Dendritic cell treated with granulocyte-macrophage colony-stimulating factor and Interleukin-4, amounts not matched to agents 40 ng/mL and 50 ng/mL, for 4 days (primary cell): ENCODE measurements at regions not wholly inside any gene's neighbourhood (a gene's known extent, or its start where the extent isn't known, plus 50 kb on each side); places are given as distances from the start of the nearest gene placed in this dataset.

ENCODE experiments used
- H3K27ac Mint-ChIP-seq: one replicate; pipeline ENCODE4 v1.8.0; 2022; ENCODE audit warnings: mild to moderate bottlenecking, mixed read lengths
- H3K27me3 Mint-ChIP-seq: one replicate; pipeline ENCODE4 v1.8.0; 2022; ENCODE audit warnings: mild to moderate bottlenecking, mixed read lengths
- H3K36me3 Mint-ChIP-seq: one replicate; pipeline ENCODE4 v1.8.0; 2022; ENCODE audit warnings: low read depth, mixed read lengths
- H3K4me1 Mint-ChIP-seq: one replicate; pipeline ENCODE4 v1.8.0; 2022; ENCODE audit warnings: low read depth, mixed read lengths
- H3K4me3 Mint-ChIP-seq: one replicate; pipeline ENCODE4 v1.8.0; 2022; ENCODE audit warnings: mild to moderate bottlenecking, moderate library complexity, mixed read lengths
- H3K9me3 Mint-ChIP-seq: one replicate; pipeline ENCODE4 v1.8.0; 2022; ENCODE audit warnings: mixed read lengths
- intact Hi-C: fragments of 100-400 bp; cut with micrococcal nuclease; formaldehyde crosslinking; loops from one replicate; pipeline ENCODE4 v1.15.0; 2022

- H3K27me3 Mint-ChIP-seq: peaks cover 12% of the 10 kb centered on the region
- no peaks in the 10 kb centered on the region for H3K9me3 Mint-ChIP-seq
- intact Hi-C loops: no loop called here
- H3K27ac Mint-ChIP-seq: peak overlapping the region; percentile 68
- peaks cover 33% of the 10 kb centered on the region for H3K4me1 Mint-ChIP-seq
- no peaks in the 10 kb centered on the region for H3K36me3 Mint-ChIP-seq
- no peak overlapping the region for H3K4me3 Mint-ChIP-seq
Measured at GRCh38 chr9:91100878-91101450, 260.8 kb downstream of the AUH start.

GRCh38 chr9:91101611-91102168 lies 260.0 kb downstream of the AUH start:
- intact Hi-C loops: no loop called here
- Mint-ChIP-seq H3K27ac (peak overlapping the region; percentile 1), H3K27me3 (peaks cover 12% of the 10 kb centered on the region), H3K36me3 (no peaks in the 10 kb centered on the region), H3K4me3 (no peak overlapping the region), H3K4me1 (peaks cover 33% of the 10 kb centered on the region), H3K9me3 (no peaks in the 10 kb centered on the region)

DNA sequence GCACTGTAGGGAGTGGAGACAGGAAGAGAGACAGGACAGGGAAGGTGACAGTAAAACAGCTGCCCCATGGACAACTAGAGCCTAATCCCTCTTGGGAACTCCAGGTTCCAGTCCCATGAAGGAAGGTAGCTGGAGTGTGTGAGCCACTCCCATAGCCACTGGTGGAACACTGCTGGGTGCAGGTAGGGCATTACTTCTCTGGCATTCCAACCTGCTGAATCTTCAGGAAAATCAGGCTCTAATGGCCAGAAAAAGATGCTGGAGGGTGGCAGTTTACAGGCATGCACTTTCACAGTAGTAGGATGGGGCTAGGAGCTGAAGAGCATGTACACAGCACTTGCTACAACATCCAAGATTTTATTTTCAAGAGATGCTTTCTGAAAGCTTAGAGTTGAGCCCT lies 259.4 kb downstream of the AUH start:
- H3K4me1 Mint-ChIP-seq: peaks cover 33% of the 10 kb centered on the region
- no peaks in the 10 kb centered on the region for H3K9me3 Mint-ChIP-seq
- no peak overlapping the region for H3K4me3 Mint-ChIP-seq
- H3K27me3 Mint-ChIP-seq: peaks cover 12% of the 10 kb centered on the region
- no peaks in the 10 kb centered on the region for H3K36me3 Mint-ChIP-seq
- intact Hi-C loops: no loop called here
- peak overlapping the region; percentile 1 for H3K27ac Mint-ChIP-seq

DNA sequence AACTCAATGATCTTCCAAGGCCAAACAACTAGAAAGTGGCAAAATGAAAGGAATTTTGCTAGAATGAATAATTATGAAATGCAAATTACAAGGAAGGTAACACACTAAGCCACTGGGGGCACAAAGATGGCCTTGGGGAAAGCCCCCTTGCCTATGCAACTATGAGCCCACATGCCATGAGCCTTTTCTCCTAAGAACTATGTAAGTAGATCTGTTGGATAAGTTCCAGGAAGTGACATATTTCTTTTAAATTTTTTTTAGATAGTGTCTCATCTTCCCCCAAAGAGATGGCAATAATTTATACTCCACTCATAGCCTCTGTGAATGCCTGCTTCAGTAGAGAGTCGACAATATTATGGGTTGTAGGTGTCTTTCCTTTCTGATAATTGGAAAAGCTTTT lies 257.8 kb downstream of the AUH start:
- Mint-ChIP-seq H3K4me3 (no peak overlapping the region), H3K27me3 (peaks cover 12% of the 10 kb centered on the region), H3K4me1 (peaks cover 33% of the 10 kb centered on the region), H3K36me3 (no peaks in the 10 kb centered on the region), H3K9me3 (no peaks in the 10 kb centered on the region), H3K27ac (no peak overlapping the region)
- intact Hi-C loops: no loop called here

DNA sequence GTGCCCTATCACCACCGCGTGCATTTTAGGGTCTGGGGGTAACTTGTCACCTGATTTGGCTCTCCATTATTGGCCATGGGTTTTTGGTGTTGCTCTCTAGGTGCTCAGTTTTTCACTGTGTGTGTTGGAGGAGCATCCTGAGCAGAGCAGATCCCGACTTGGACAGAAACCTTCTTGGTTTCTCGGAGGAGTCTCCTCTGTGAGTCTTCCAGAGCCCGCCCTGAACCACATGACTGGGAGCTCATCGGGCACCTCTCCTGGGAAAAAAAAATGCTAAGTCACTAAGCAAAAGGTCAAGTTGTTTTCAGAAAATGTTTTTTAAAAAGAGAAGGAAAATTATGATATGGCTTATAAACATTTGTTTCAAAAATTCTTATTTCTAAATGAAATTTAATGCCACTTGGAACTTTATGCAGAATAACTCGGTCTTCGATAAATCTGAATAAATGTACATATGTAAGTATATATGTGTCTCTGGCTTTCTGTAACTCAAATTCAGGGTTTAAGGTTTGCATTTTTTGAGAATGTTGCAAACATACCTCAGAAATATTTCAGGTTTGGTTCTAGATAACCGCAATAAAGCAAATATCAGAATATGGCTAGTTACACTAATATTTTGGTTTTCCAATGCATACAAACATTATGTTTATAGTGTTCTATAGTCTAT lies 255.2 kb downstream of the AUH start:
- intact Hi-C loops: no loop called here
- peaks cover 9% of the 10 kb centered on the region for H3K4me1 Mint-ChIP-seq
- H3K36me3 Mint-ChIP-seq: no peaks in the 10 kb centered on the region
- peak overlapping the region; percentile 30 for H3K27ac Mint-ChIP-seq
- H3K27me3 Mint-ChIP-seq: peaks cover 3% of the 10 kb centered on the region
- peaks cover 19% of the 10 kb centered on the region for H3K9me3 Mint-ChIP-seq
- H3K4me3 Mint-ChIP-seq: no peak overlapping the region

DNA sequence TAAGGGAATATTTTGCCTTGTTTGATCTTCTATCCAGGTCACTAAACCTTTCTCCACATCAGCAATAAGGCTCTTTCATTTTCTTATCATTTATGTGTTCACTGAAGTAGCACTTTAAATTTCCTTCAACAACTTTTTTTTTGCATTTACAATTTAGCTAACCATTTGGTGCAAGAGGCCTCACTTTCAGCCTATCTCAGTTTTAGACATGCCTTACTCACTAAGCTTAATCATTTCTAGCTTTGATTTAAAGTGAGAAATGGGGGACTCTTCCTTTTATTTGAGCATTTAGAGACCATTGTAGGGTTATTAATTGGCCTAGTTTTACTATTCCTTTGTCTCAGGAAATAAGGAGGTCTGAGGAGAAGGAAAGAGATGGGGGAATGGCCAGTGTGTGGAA lies 250.5 kb downstream of the AUH start:
- intact Hi-C loops: no loop called here
- no peak overlapping the region for H3K27ac Mint-ChIP-seq

GRCh38 chr9:91111876-91112275 lies 249.8 kb downstream of the AUH start:
- peaks cover 5% of the 10 kb centered on the region for H3K27me3 Mint-ChIP-seq
- peaks cover 20% of the 10 kb centered on the region for H3K9me3 Mint-ChIP-seq
- no peaks in the 10 kb centered on the region for H3K36me3 Mint-ChIP-seq
- no peak overlapping the region for H3K27ac Mint-ChIP-seq
- H3K4me1 Mint-ChIP-seq: peaks cover 10% of the 10 kb centered on the region
- no peak overlapping the region for H3K4me3 Mint-ChIP-seq
- intact Hi-C loops: no loop called here

More for the DNA sequence above, 250.5 kb downstream of the AUH start:
- H3K4me3 Mint-ChIP-seq: no peak overlapping the region
- no peaks in the 10 kb centered on the region for H3K36me3 Mint-ChIP-seq
- H3K27me3 Mint-ChIP-seq: no peaks in the 10 kb centered on the region
- H3K4me1 Mint-ChIP-seq: peaks cover 5% of the 10 kb centered on the region
- H3K9me3 Mint-ChIP-seq: peaks cover 20% of the 10 kb centered on the region

DNA sequence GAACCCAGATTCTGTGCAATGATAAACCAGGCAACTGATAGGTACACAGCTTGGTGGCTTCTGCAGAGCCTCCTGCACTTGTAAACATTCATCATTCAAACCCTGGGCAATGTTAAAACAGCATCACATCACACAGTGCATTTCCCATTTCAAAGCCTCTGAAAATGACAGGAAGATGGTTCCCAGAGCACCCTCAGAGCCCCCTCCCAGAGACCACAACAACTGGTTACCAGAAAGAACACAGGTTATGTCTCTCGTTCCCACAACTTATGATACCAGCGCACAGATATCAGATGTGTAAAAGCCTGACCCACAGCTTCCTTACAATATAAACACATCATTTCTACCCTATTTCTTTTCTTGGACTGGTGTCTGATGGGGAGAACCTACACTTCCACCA lies 248.7 kb downstream of the AUH start:
- intact Hi-C loops: no loop called here
- Mint-ChIP-seq H3K27me3 (peaks cover 14% of the 10 kb centered on the region), H3K4me3 (no peak overlapping the region), H3K27ac (no peak overlapping the region), H3K36me3 (peaks cover 6% of the 10 kb centered on the region), H3K9me3 (peaks cover 20% of the 10 kb centered on the region), H3K4me1 (peaks cover 18% of the 10 kb centered on the region)

- Mint-ChIP-seq H3K27ac (no peak overlapping the region), H3K4me3 (no peak overlapping the region), H3K36me3 (peaks cover 8% of the 10 kb centered on the region), H3K27me3 (peaks cover 17% of the 10 kb centered on the region), H3K9me3 (peaks cover 20% of the 10 kb centered on the region), H3K4me1 (peaks cover 32% of the 10 kb centered on the region)
- intact Hi-C loops: no loop called here
Measured at GRCh38 chr9:91114450-91114849, 247.3 kb downstream of the AUH start.

GRCh38 chr9:91116211-91116610 lies 245.5 kb downstream of the AUH start:
- H3K36me3 Mint-ChIP-seq: peaks cover 8% of the 10 kb centered on the region
- peak overlapping the region; percentile 15 for H3K27ac Mint-ChIP-seq
- peaks cover 4% of the 10 kb centered on the region for H3K9me3 Mint-ChIP-seq
- peaks cover 17% of the 10 kb centered on the region for H3K27me3 Mint-ChIP-seq
- H3K4me1 Mint-ChIP-seq: peaks cover 37% of the 10 kb centered on the region
- intact Hi-C loops: no loop called here
- H3K4me3 Mint-ChIP-seq: no peak overlapping the region

GRCh38 chr9:91116711-91117110 lies 245.0 kb downstream of the AUH start:
- Mint-ChIP-seq H3K27ac (peak overlapping the region; percentile 15), H3K36me3 (peaks cover 8% of the 10 kb centered on the region), H3K9me3 (peaks cover 2% of the 10 kb centered on the region), H3K4me3 (no peak overlapping the region), H3K27me3 (peaks cover 17% of the 10 kb centered on the region), H3K4me1 (peaks cover 37% of the 10 kb centered on the region)
- intact Hi-C loops: no loop called here

DNA sequence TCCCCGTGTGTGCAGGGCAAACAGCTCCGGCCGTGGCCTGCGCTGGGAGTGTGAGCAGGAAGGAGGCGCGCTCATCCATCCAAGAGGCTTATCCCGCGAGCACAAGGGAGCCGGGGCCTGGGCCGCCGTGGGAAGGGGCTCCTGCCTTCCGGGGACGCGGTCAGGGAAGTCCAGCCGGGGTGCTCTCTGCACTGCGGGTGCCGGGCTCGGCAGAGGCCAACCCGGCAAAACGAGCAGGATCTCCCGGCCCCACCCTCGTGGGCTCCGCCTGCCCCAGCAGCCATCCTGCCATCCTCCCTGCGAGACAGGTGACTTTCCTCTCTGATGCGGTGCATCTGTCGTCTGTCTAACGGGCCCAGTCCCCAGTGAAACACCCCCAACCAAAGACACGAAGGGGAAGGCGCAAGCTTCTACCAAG lies 244.2 kb downstream of the AUH start:
- H3K27me3 Mint-ChIP-seq: peaks cover 17% of the 10 kb centered on the region
- peaks cover 8% of the 10 kb centered on the region for H3K9me3 Mint-ChIP-seq
- H3K27ac Mint-ChIP-seq: peak overlapping the region; percentile 83
- intact Hi-C loops: no loop called here
- peaks cover 37% of the 10 kb centered on the region for H3K4me1 Mint-ChIP-seq
- peaks cover 8% of the 10 kb centered on the region for H3K36me3 Mint-ChIP-seq
- peak overlapping the region; percentile 61 for H3K4me3 Mint-ChIP-seq

DNA sequence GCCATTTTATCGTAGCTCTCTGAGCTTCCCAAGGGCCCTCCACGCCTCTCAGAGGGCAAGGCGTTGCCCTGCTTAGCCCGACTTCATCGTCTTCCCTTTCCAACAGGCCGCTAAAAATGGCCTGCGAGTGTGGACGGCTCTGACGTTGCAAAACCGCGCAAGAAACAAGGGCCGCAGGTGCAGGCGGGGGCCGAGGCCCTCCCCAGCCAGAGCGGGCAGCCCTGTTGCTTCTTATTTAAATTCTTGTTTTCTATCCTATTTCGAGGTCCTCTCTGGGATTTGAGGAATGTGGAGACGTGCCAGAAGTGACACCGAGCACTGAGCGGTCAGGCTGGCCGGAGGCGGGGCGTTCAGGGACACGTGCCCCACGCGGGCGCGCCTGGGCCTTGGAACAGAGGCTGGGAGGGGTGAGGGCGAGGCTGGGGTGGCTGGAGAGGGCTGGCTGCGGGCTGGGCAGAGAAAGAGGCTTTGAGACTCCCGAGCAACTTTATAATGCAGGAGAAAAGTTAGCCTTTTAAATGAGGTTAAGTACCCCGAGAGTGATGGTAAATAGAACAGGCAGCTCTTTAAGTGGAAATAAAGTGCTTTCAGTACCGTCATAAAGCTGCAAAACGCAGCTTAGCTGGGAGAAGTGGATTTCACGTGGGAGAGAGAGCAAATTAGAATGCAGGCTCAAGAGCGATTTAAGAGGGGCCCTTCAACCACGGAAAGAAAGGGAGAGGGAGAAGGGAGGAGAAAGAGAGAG lies 243.6 kb downstream of the AUH start:
- intact Hi-C loops: no loop called here
- Mint-ChIP-seq H3K27me3 (peaks cover 17% of the 10 kb centered on the region), H3K4me3 (peak overlapping the region; percentile 61), H3K36me3 (peaks cover 8% of the 10 kb centered on the region), H3K4me1 (peaks cover 37% of the 10 kb centered on the region), H3K27ac (peak overlapping the region; percentile 83), H3K9me3 (peaks cover 8% of the 10 kb centered on the region)

GRCh38 chr9:91118704-91119025 lies 243.1 kb downstream of the AUH start:
- Mint-ChIP-seq H3K36me3 (peaks cover 8% of the 10 kb centered on the region), H3K4me3 (peak overlapping the region; percentile 61), H3K27me3 (peaks cover 17% of the 10 kb centered on the region), H3K27ac (peak overlapping the region; percentile 83), H3K4me1 (peaks cover 37% of the 10 kb centered on the region), H3K9me3 (peaks cover 8% of the 10 kb centered on the region)
- intact Hi-C loops: no loop called here
